HCT116 (cell line): ENCODE measurements at regions not wholly inside any gene's neighbourhood (a gene's known extent, or its start where the extent isn't known, plus 50 kb on each side); places are given as distances from the start of the nearest gene placed in this dataset.

Experiments
- CBX3 ChIP-seq: IDR thresholded peaks from 2 replicates; pipeline ENCODE4 v1.6.1; 2012; ENCODE audit warnings: low read depth
- EZH2 ChIP-seq: fragments of 200-600 bp; sonication (generic); IDR thresholded peaks from 2 replicates; pipeline ENCODE4 v1.6.1; 2017; ENCODE audit warnings: antibody characterized with exemption, mixed run types
- EZH2phosphoT487 ChIP-seq: fragments of 200-600 bp; IDR thresholded peaks from 2 replicates; pipeline ENCODE4 v1.6.1; 2018; ENCODE audit warnings: antibody characterized with exemption, borderline replicate concordance
- POLR2A ChIP-seq: IDR thresholded peaks from 2 replicates; pipeline ENCODE4 v1.7.0; 2011; ENCODE audit warnings: borderline replicate concordance; ENCODE audit not compliant: insufficient read depth, insufficient read length; ENCODE audit errors: extremely low read depth
- POLR2AphosphoS5 ChIP-seq: IDR thresholded peaks from 2 replicates; pipeline ENCODE4 v1.6.1; 2011; ENCODE audit warnings: mild to moderate bottlenecking, low read depth, low read length, moderate library complexity
- TF ChIP-seq, protein P1 (sequence below), 3 experiments: fragments of 200-600 bp in 1 of 3; sonication (generic) in 1 of 3; IDR thresholded peaks in 2 of 3; conservative IDR thresholded peaks in 1 of 3; 2 replicates each; pipeline ENCODE4 v1.5.1; 2012 to 2017; ENCODE audit warnings: low read depth in 2 of 3, low read length in 2 of 3, antibody characterized with exemption in 1 of 3, borderline replicate concordance in 1 of 3, control low read depth in 1 of 3, mild to moderate bottlenecking in 1 of 3, mixed read lengths in 1 of 3, mixed run types in 1 of 3, moderate library complexity in 1 of 3; ENCODE audit not compliant: insufficient read depth in 1 of 3
- TF ChIP-seq, protein P2 (sequence below): IDR thresholded peaks from 2 replicates; pipeline ENCODE4 v1.6.1; 2012; ENCODE audit warnings: low read depth
- TF ChIP-seq, protein P3 (sequence below): IDR thresholded peaks from 2 replicates; pipeline ENCODE4 v1.6.1; 2012

DNA sequence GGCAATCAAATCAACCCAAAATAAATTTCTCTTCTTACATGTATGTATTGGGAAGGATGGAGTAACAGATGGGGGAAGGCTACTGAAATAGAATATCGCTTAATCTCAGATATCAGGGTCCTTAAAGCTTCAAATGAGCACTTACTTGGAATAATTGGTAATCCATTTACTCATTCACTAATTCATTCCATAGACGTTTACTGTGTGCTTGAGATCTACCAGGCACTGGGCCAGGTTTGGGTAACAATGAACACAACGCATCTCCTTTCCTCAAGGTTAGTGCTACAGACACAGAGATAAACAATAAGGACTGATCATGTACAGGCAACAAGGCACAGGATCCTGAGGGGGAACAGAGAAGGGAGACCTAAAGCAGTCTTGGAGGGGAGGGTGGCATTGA, 54.4 kb upstream of the KRR1 start:
- TF ChIP-seq EZH2 (no peak), POLR2AphosphoS5 (no peak), POLR2A (no peak), CBX3 (peak; percentile 50; the same call in 1 of the 2 replicates), EZH2phosphoT487 (no peak)
- TF ChIP-seq, protein P1, sequence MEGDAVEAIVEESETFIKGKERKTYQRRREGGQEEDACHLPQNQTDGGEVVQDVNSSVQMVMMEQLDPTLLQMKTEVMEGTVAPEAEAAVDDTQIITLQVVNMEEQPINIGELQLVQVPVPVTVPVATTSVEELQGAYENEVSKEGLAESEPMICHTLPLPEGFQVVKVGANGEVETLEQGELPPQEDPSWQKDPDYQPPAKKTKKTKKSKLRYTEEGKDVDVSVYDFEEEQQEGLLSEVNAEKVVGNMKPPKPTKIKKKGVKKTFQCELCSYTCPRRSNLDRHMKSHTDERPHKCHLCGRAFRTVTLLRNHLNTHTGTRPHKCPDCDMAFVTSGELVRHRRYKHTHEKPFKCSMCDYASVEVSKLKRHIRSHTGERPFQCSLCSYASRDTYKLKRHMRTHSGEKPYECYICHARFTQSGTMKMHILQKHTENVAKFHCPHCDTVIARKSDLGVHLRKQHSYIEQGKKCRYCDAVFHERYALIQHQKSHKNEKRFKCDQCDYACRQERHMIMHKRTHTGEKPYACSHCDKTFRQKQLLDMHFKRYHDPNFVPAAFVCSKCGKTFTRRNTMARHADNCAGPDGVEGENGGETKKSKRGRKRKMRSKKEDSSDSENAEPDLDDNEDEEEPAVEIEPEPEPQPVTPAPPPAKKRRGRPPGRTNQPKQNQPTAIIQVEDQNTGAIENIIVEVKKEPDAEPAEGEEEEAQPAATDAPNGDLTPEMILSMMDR (IDR thresholded peaks at IDR 0.05 in 2 of 3, conservative IDR thresholded peaks at IDR 0.05 in 1 of 3; ENCODE audit: borderline replicate concordance in 1 of 3, insufficient read depth in 1 of 3, low read depth in 2 of 3, low read length in 2 of 3): no peak
- TF ChIP-seq, protein P2, sequence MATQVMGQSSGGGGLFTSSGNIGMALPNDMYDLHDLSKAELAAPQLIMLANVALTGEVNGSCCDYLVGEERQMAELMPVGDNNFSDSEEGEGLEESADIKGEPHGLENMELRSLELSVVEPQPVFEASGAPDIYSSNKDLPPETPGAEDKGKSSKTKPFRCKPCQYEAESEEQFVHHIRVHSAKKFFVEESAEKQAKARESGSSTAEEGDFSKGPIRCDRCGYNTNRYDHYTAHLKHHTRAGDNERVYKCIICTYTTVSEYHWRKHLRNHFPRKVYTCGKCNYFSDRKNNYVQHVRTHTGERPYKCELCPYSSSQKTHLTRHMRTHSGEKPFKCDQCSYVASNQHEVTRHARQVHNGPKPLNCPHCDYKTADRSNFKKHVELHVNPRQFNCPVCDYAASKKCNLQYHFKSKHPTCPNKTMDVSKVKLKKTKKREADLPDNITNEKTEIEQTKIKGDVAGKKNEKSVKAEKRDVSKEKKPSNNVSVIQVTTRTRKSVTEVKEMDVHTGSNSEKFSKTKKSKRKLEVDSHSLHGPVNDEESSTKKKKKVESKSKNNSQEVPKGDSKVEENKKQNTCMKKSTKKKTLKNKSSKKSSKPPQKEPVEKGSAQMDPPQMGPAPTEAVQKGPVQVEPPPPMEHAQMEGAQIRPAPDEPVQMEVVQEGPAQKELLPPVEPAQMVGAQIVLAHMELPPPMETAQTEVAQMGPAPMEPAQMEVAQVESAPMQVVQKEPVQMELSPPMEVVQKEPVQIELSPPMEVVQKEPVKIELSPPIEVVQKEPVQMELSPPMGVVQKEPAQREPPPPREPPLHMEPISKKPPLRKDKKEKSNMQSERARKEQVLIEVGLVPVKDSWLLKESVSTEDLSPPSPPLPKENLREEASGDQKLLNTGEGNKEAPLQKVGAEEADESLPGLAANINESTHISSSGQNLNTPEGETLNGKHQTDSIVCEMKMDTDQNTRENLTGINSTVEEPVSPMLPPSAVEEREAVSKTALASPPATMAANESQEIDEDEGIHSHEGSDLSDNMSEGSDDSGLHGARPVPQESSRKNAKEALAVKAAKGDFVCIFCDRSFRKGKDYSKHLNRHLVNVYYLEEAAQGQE: no peak
- TF ChIP-seq, protein P3, sequence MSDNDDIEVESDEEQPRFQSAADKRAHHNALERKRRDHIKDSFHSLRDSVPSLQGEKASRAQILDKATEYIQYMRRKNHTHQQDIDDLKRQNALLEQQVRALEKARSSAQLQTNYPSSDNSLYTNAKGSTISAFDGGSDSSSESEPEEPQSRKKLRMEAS: no peak
